CD4-positive, alpha-beta T cell (primary cell): ENCODE measurements at regions not wholly inside any gene's neighbourhood (a gene's known extent, or its start where the extent isn't known, plus 50 kb on each side); places are given as distances from the start of the nearest gene placed in this dataset.

ENCODE experiments used
- ATAC-seq: fragments of 200-7000 bp; cut with Tn5 transposase; one replicate; pipeline ENCODE4 v1.10.0; 2022; ENCODE audit warnings: mild to moderate bottlenecking; ENCODE audit not compliant: poor library complexity
- CTCF ChIA-PET: fragments of 350-600 bp; sonication (Branson Sonifier 250); formaldehyde crosslinking; loops from one replicate; lab custom pipeline; 2021; ENCODE audit warnings: antibody characterized with exemption, inconsistent platforms; lab: Charles Lee
- POLR2A ChIA-PET: fragments of 350-600 bp; sonication (Branson Sonifier 250); formaldehyde crosslinking; loops from one replicate; lab custom pipeline; 2021; ENCODE audit warnings: antibody characterized with exemption, inconsistent platforms; lab: Charles Lee
- DNase-seq, 14 experiments: peaks; one replicate each; pipeline ENCODE4 v3.0.0-alpha.2; 2013 to 2020; ENCODE audit warnings: mixed read lengths in 2 of 14
- H3K27ac ChIP-seq, 2 donors: one replicate each; pipeline versions ENCODE4 v1.5.1 to v1.7.0; 2013; ENCODE audit warnings: low read length in 2 of 2, low read depth in 1 of 2, mild to moderate bottlenecking in 1 of 2
- H3K27me3 ChIP-seq, 2 experiments: 1 replicate in 1 of 2; 2 replicates in 1 of 2; pipeline versions ENCODE4 v1.6.1 to v1.7.0; 2013; ENCODE audit warnings: low read length in 2 of 2, control low read depth in 1 of 2, mild to moderate bottlenecking in 1 of 2, moderate library complexity in 1 of 2; ENCODE audit not compliant: insufficient read depth in 2 of 2, control insufficient read depth in 1 of 2
- H3K36me3 ChIP-seq: one replicate; pipeline ENCODE4 v1.6.1; 2013; ENCODE audit warnings: low read length, control low read depth; ENCODE audit not compliant: insufficient read depth
- H3K4me1 ChIP-seq: one replicate; pipeline ENCODE4 v1.6.1; 2013; ENCODE audit warnings: low read length, control low read depth; ENCODE audit not compliant: insufficient read depth
- H3K4me3 ChIP-seq: one replicate; pipeline ENCODE4 v1.5.1; 2013; ENCODE audit warnings: mild to moderate bottlenecking, low read length, moderate library complexity
- H3K9me3 ChIP-seq, 2 experiments: 1 replicate in 1 of 2; 2 replicates in 1 of 2; pipeline versions ENCODE4 v1.6.1 to v1.7.0; 2013; ENCODE audit warnings: low read length in 2 of 2, mild to moderate bottlenecking in 2 of 2, control low read depth in 1 of 2, moderate library complexity in 1 of 2; ENCODE audit not compliant: control insufficient read depth in 1 of 2, insufficient read depth in 1 of 2
- H3K27ac Mint-ChIP-seq: one replicate; pipeline ENCODE4 v1.8.0; 2020; ENCODE audit warnings: mixed read lengths
- H3K27me3 Mint-ChIP-seq: one replicate; pipeline ENCODE4 v1.8.0; 2021; ENCODE audit warnings: mixed read lengths
- H3K36me3 Mint-ChIP-seq: one replicate; pipeline ENCODE4 v1.8.0; 2021; ENCODE audit warnings: low read depth, mixed read lengths
- H3K4me1 Mint-ChIP-seq: one replicate; pipeline ENCODE4 v1.8.0; 2021; ENCODE audit warnings: low read depth, mixed read lengths
- H3K4me3 Mint-ChIP-seq: one replicate; pipeline ENCODE4 v1.8.0; 2020; ENCODE audit warnings: mild to moderate bottlenecking, mixed read lengths
- H3K9me3 Mint-ChIP-seq: one replicate; pipeline ENCODE4 v1.8.0; 2020; ENCODE audit warnings: mixed read lengths
- CTCF ChIP-seq: fragments of 200-600 bp; IDR thresholded peaks from one replicate; pipeline ENCODE4 v1.8.0; 2022; ENCODE audit warnings: antibody characterized with exemption, mild to moderate bottlenecking
- intact Hi-C, 2 experiments: fragments of 100-400 bp; cut with DNase I in 1 of 2; cut with micrococcal nuclease in 1 of 2; formaldehyde crosslinking; loops; one replicate each; pipeline versions ENCODE4 v1.15.1 to v1.9.0; 2023 to 2025; cut with DNase I, micrococcal nuclease

- H3K4me1 ChIP-seq: no peaks in the 10 kb centered on the region
- no peaks in the 10 kb centered on the region for H3K4me1 Mint-ChIP-seq
- H3K36me3 ChIP-seq: no peaks in the 10 kb centered on the region
- no peak overlapping the region for H3K27ac ChIP-seq
- peaks cover 0 to 8% of the 10 kb centered on the region in 2 experiments for H3K27me3 ChIP-seq
- DNase-seq (no peak), ATAC-seq (no peak)
- no peaks in the 10 kb centered on the region for H3K36me3 Mint-ChIP-seq
- POLR2A ChIA-PET: no interaction called here
- peaks cover 37% of the 10 kb centered on the region for H3K27me3 Mint-ChIP-seq
- no peak overlapping the region for H3K4me3 ChIP-seq
- H3K9me3 Mint-ChIP-seq: no peaks in the 10 kb centered on the region
- CTCF ChIA-PET: no interaction called here
- intact Hi-C loops: no loop called here
- H3K4me3 Mint-ChIP-seq: no peak overlapping the region
- no peak for TF ChIP-seq CTCF
- no peaks in the 10 kb centered on the region for H3K9me3 ChIP-seq
- H3K27ac Mint-ChIP-seq: no peak overlapping the region
Measured at GRCh38 chr15:62889734-62890505, 152.6 kb upstream of the TPM1 start.

- H3K27me3 Mint-ChIP-seq: peaks cover 25% of the 10 kb centered on the region
- no peak for TF ChIP-seq CTCF
- ChIA-PET POLR2A (no interaction called here), CTCF (no interaction called here)
- no peak overlapping the region for H3K27ac ChIP-seq
- H3K27me3 ChIP-seq: peaks cover 0 to 3% of the 10 kb centered on the region in 2 experiments
- H3K36me3 Mint-ChIP-seq: no peaks in the 10 kb centered on the region
- DNase-seq: no peak
- intact Hi-C loops: no loop called here
- H3K4me3 Mint-ChIP-seq: no peak overlapping the region
- H3K4me1 ChIP-seq: no peaks in the 10 kb centered on the region
- H3K9me3 Mint-ChIP-seq: no peaks in the 10 kb centered on the region
- no peak overlapping the region for H3K27ac Mint-ChIP-seq
- no peaks in the 10 kb centered on the region for H3K36me3 ChIP-seq
- no peak overlapping the region for H3K4me3 ChIP-seq
- no peak for ATAC-seq
- no peaks in the 10 kb centered on the region for H3K4me1 Mint-ChIP-seq
- no peaks in the 10 kb centered on the region for H3K9me3 ChIP-seq
Measured at GRCh38 chr15:62894322-62895085, 148.0 kb upstream of the TPM1 start.

GRCh38 chr15:62895139-62895866 is 147.2 kb upstream of the TPM1 start:
- Histone ChIP-seq H3K9me3 (no peaks in the 10 kb centered on the region), H3K27ac (no peak overlapping the region), H3K4me1 (no peaks in the 10 kb centered on the region), H3K36me3 (no peaks in the 10 kb centered on the region), H3K4me3 (no peak overlapping the region), H3K27me3 (peaks cover 0 to 3% of the 10 kb centered on the region in 2 experiments)
- H3K27ac Mint-ChIP-seq: no peak overlapping the region
- no peak for TF ChIP-seq CTCF
- DNase-seq (no peak), ATAC-seq (no peak)
- POLR2A ChIA-PET: no interaction called here
- H3K36me3 Mint-ChIP-seq: no peaks in the 10 kb centered on the region
- no peak overlapping the region for H3K4me3 Mint-ChIP-seq
- no peaks in the 10 kb centered on the region for H3K9me3 Mint-ChIP-seq
- intact Hi-C loops: no loop called here
- CTCF ChIA-PET: no interaction called here
- H3K4me1 Mint-ChIP-seq: no peaks in the 10 kb centered on the region
- H3K27me3 Mint-ChIP-seq: peaks cover 18% of the 10 kb centered on the region
